ENCODE measurements at regions not wholly inside any gene's neighbourhood (a gene's known extent, or its start where the extent isn't known, plus 50 kb on each side); places are given as distances from the start of the nearest gene placed in this dataset.
"Not testable (repeated sequence)": the region's sequence is repeated elsewhere in the genome, so short reads cannot be mapped to it uniquely, and the experiment has no call there.

DNA sequence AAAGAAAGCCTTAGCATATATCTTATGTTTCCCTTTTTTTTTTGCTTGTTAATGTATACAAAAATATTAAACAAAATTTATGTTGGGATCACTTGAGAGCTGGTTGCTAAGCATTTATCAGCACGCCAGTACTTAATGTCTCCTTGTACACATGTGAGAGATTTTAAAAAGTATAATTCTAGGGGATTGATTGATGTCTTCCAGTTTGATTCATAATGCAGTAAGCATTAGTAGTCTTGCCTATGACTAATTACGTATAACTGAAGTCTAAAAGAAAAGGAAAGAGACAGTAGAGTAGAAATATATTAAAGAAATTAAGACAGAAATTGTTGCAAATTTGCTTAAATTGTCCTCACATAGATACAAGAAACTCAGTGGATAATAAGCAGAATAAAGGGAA is 1630.4 kb upstream of the B3GALT2 start:
- peak; percentile 7 for DNase-seq (ENCODE audit: low read depth)

GRCh38 chr1:194813096-194813495 is 1626.7 kb upstream of the B3GALT2 start:
- no peak for DNase-seq (ENCODE audit: low read depth)

DNA sequence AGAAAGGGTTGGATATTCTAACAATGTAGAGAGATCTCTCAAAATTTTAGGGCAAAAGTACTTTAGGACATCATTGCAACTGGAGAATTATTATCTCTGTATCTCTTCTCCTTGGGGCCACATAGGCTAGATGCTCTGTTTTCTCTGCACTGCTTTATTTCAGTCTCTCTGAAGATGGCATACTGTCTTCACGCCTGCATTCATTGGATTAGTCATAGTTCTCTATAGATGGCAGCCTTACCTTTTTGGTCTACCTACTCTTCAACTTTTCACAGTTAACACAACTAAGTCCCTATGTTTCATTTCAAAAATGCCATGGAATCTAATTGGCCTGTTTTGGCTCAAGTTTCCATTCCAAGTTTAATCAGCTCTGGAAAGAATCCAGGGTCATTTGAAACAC is 1623.3 kb upstream of the B3GALT2 start:
- DNase-seq (ENCODE audit: low read depth) = no peak

DNA sequence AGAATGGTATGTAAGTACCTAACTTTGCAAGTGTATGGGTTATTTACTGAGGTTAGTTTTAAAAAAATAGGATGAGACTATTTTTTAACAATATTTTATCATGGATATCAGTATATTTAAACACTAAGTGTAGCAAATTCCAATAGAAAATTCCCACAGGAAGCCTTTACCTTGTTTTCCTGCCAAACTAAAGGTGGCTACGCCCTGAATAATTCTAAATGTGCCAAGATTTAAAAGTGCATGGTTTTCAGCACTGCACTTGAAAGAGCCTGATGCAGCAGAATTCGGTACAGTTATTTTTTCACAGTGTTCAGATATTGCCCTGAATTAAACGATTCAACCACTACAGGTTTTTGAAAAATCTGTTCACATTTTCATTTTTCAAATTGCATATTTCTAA is 1622.8 kb upstream of the B3GALT2 start:
- no peak for DNase-seq (ENCODE audit: low read depth)

- no peak for DNase-seq (ENCODE audit: low read depth)
These were observed 1621.3 kb upstream of the B3GALT2 start for GRCh38 chr1:194807530-194808220.

DNA sequence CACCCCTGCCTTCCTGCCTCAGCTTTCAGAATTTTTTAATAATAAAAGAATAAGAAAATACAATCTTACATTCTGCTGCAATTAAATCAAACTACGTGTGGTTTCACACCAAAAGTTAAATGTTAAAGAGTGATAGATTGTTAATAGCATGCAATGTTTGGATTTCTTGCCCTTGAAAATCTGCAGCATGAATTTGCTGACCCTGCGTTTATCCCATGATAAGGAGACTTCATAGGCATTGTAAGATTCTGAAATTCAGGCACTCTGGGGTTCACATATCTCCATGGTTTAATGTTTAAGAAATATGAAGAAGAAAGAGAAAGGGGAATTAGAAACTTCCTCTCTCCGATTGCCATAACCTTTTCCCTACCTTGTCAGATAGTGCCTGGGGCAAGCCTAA is 1616.2 kb upstream of the B3GALT2 start:
- DNase-seq (ENCODE audit: low read depth) = no peak

DNA sequence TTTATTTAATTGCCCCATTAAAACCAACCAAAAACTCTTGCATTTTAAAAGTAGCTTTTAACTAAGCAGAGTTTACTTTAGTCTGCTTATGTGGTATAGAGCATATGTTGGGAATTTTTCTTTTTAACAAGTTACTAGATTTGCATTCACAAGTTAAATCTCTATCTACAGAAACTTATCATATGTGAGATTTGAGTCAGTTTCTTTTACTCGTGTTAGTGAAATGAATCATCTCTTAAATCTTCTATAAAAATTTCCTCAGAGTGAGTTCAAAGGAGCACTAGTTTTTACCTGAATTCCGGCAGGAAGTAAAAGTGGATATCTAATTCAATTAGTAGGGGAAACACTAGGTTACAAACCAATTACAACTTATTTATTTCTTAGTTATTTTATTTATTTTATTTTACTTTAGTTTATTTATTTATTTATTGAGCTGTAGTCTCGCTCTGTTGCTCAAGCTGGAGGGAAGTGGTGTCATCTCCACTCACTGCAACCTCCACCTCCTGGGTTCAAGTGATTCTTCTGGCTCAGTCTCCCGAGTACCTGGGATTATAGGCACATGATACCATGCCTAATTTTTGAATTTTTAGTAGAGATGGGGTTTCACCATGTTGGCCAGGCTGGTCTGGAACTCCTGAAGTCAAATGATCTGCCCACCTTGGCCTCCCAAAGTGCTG is 1609.6 kb upstream of the B3GALT2 start:
- DNase-seq (ENCODE audit: low read depth) = no peak

DNA sequence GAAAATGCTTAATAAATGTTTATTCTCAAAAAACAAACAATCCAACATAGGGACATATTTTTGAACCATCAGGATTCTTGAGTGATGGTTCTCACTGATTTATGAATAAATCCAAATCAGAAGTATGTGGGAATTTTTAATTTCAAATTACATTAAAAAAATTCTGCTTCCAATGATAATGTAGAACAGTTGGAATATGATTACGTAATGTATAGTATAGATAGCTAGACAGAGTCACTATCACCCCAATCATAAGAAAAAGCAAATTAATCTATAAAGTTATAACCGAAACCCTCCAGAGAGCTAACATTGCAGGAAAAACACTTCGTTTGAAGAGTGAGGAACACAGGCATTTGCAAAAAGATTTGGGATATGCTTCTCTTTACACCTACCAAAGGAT is 1600.6 kb upstream of the B3GALT2 start:
- no peak for DNase-seq (ENCODE audit: low read depth)

- no peak for DNase-seq (ENCODE audit: low read depth)
These were observed 1599.6 kb upstream of the B3GALT2 start for GRCh38 chr1:194786027-194786426.

DNA sequence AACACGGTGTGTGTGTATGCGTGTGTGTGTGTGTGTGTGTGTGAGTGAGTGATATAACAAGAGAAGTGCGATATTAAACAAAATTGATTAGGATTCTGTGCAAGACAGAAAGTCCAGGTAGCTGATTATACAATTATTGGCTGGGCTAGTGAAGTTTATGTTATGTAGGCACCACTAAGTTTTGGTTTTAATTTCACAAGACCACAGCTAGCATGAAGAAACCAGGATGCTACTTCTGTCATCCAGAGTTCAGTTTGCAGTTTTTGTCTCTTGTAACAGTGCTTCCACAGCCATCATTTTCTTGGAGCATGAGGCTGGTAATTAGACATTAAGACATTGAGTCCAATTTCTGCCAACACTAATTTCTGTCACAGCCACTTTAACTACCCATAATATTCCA is 1590.2 kb upstream of the B3GALT2 start:
- no peak for DNase-seq (ENCODE audit: low read depth)

DNA sequence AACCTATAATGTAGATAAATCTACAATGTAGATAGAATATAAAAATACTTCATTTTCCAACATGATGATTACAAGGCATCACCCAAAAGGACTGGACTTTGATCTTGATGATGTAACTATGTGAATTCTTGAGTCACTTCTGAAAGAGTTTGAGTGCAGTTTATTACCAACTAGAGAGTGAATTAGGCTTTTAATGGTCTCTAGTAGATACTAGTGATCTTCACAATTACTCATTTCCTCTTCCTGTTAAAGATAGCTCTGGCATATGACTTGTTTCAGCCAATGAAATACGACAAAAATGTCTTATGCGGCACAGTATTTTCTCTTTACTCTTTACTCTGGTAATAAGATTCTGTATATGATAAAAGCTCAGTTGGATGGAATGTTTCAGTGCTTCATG is 1588.1 kb upstream of the B3GALT2 start:
- peak; percentile 29 for DNase-seq (ENCODE audit: low read depth)

GRCh38 chr1:194755241-194755994 is 1569.0 kb upstream of the B3GALT2 start:
- DNase-seq (ENCODE audit: low read depth) = no peak

DNA sequence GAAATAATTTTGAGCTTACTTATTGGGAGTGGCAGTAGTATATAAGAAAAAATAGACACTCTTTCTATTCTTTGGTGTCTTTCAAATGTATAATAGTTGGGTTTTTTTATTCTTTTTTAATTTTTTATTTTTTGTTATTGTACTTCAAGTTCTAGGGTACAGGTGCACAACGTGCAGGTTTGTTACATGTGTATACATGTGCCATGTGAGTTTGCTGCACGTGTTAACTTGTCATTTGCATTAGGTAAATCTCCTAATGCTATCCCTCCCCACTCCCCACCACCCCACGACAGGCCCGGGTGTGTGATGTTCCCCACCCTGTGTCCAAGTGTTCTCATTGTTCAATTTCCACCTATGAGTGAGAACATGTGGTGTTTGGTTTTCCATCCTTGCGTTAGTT is 1552.4 kb upstream of the B3GALT2 start:
- DNase-seq (ENCODE audit: low read depth) = not testable (repeated sequence)

DNA sequence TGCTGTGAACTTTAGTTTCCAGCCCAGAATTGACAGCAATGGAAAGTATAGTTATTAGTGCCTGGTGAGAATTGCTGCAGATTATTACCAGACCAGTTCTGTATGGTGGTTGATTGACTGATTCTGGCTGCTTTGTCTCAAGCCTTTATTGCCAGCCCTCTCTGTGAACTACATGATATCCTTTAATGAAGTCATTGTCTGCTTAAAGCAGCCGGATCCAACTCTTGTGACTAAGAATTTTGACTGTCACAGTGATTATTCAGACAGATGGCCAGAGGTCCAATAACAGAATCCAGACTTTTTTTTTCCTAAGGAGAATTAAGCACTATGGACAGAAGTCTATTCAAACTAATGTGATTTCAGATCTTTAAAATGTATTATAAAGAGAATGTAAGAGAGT is 1548.6 kb upstream of the B3GALT2 start:
- no peak for DNase-seq (ENCODE audit: low read depth)

- DNase-seq (ENCODE audit: low read depth) = no peak
These were observed 1544.6 kb upstream of the B3GALT2 start for GRCh38 chr1:194731025-194731424.

GRCh38 chr1:194730304-194730703 is 1543.9 kb upstream of the B3GALT2 start:
- DNase-seq (ENCODE audit: low read depth) = no peak

- DNase-seq (ENCODE audit: low read depth) = peak; percentile 22
These were observed 1536.7 kb upstream of the B3GALT2 start for GRCh38 chr1:194723067-194723466.

GRCh38 chr1:194717941-194718340 is 1531.5 kb upstream of the B3GALT2 start:
- DNase-seq (ENCODE audit: low read depth) = no peak

- no peak for DNase-seq (ENCODE audit: low read depth)
These were observed 1530.9 kb upstream of the B3GALT2 start for GRCh38 chr1:194717334-194717733.

DNA sequence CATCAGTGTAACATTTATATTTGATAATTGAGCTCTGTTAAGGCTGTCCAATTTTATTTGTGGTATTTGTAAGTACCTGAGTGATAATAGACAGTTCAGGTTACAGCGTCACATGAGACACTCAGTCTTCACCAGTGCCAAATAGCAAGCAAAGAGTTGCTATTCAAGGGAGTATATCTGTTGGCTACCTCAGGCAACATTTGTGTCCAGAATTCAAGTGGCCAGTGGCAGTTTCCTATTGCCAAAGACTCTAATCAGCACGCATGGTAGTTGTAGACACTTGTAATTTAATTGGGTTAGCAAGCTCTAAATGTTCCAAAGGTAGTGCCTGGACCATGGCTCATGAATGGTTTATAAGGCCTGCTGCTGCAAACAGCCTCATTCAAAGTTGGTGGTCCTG is 1524.3 kb upstream of the B3GALT2 start:
- DNase-seq (ENCODE audit: low read depth) = no peak

- no peak for DNase-seq (ENCODE audit: low read depth)
These were observed 1523.0 kb upstream of the B3GALT2 start for GRCh38 chr1:194709439-194709838.

GRCh38 chr1:194707074-194707473 is 1520.7 kb upstream of the B3GALT2 start:
- DNase-seq (ENCODE audit: low read depth) = no peak
